GM23338 (cell line): ENCODE measurements at regions not wholly inside any gene's neighbourhood (a gene's known extent, or its start where the extent isn't known, plus 50 kb on each side); places are given as distances from the start of the nearest gene placed in this dataset.

Source experiments
- ATAC-seq: fragments of 200-7000 bp; cut with Tn5 transposase; 3 replicates; pipeline ENCODE4 v1.9.1; 2020
- DNase-seq: peaks from one replicate; pipeline ENCODE4 v3.0.0-alpha.2; 2015; ENCODE audit warnings: low spot score
- H2AFZ ChIP-seq: fragments of 200-600 bp; sonication (generic); 2 replicates; pipeline ENCODE4 v1.8.0; 2016; ENCODE audit warnings: antibody characterized with exemption, mild to moderate bottlenecking, moderate library complexity
- H3F3A ChIP-seq: fragments of 200-600 bp; sonication (generic); replicated peaks from 2 replicates; pipeline ENCODE4 v1.8.0; 2017; ENCODE audit warnings: antibody characterized with exemption, mixed run types, low read depth
- H3K27ac ChIP-seq: fragments of 200-600 bp; sonication (generic); 2 replicates; pipeline ENCODE4 v1.6.1; 2016; ENCODE audit warnings: low read depth
- H3K27me3 ChIP-seq: fragments of 200-600 bp; sonication (generic); 2 replicates; pipeline ENCODE4 v1.8.0; 2016; ENCODE audit warnings: mild to moderate bottlenecking, mixed run types, moderate library complexity; ENCODE audit not compliant: insufficient read depth
- H3K36me3 ChIP-seq: fragments of 200-600 bp; sonication (generic); 2 replicates; pipeline ENCODE4 v1.8.0; 2016; ENCODE audit warnings: mild to moderate bottlenecking; ENCODE audit not compliant: insufficient read depth
- H3K4me1 ChIP-seq: fragments of 200-600 bp; sonication (generic); 2 replicates; pipeline ENCODE4 v1.8.0; 2016; ENCODE audit warnings: mild to moderate bottlenecking, moderate library complexity; ENCODE audit not compliant: insufficient read depth
- H3K4me2 ChIP-seq: fragments of 200-600 bp; sonication (generic); 2 replicates; pipeline ENCODE4 v1.7.1; 2017; ENCODE audit warnings: mixed run types
- H3K4me3 ChIP-seq: fragments of 200-600 bp; sonication (generic); 2 replicates; pipeline ENCODE4 v1.6.1; 2016; ENCODE audit warnings: mixed run types
- H3K79me2 ChIP-seq: fragments of 200-600 bp; sonication (generic); replicated peaks from 2 replicates; pipeline ENCODE4 v1.8.0; 2017; ENCODE audit warnings: mild to moderate bottlenecking; ENCODE audit not compliant: insufficient read depth
- H3K9me2 ChIP-seq: fragments of 200-600 bp; sonication (generic); 2 replicates; pipeline ENCODE4 v1.8.0; 2017; ENCODE audit not compliant: insufficient read depth
- H4K20me1 ChIP-seq: fragments of 200-600 bp; sonication (generic); replicated peaks from 2 replicates; pipeline ENCODE4 v1.8.0; 2017; ENCODE audit warnings: mild to moderate bottlenecking; ENCODE audit not compliant: insufficient read depth
- H3K27ac Mint-ChIP-seq: 2 replicates; pipeline ENCODE4 v1.8.0; 2020; ENCODE audit warnings: inconsistent platforms, mild to moderate bottlenecking, moderate library complexity, mixed read lengths
- H3K27me3 Mint-ChIP-seq: 3 replicates; pipeline ENCODE4 v1.8.0; 2022; ENCODE audit warnings: low read depth, mild to moderate bottlenecking, moderate library complexity, mixed read lengths, inconsistent platforms; ENCODE audit not compliant: insufficient read depth, poor library complexity
- H3K36me3 Mint-ChIP-seq: 3 replicates; pipeline ENCODE4 v1.8.0; 2021; ENCODE audit warnings: low read depth, mild to moderate bottlenecking, inconsistent platforms, moderate library complexity, mixed read lengths
- H3K4me1 Mint-ChIP-seq: 3 replicates; pipeline ENCODE4 v1.8.0; 2020; ENCODE audit warnings: mild to moderate bottlenecking, inconsistent platforms, mixed read lengths
- H3K4me3 Mint-ChIP-seq: 3 replicates; pipeline ENCODE4 v1.8.0; 2021; ENCODE audit warnings: moderate library complexity, mild to moderate bottlenecking, inconsistent platforms, mixed read lengths
- H3K9me3 Mint-ChIP-seq: 3 replicates; pipeline ENCODE4 v1.8.0; 2020; ENCODE audit warnings: moderate library complexity, mild to moderate bottlenecking, inconsistent platforms, mixed read lengths
- CREB1 ChIP-seq: fragments of 250-450 bp; sonication (Bioruptor Pico); IDR thresholded peaks from 2 replicates; pipeline ENCODE4 v1.5.0; 2020; ENCODE audit warnings: low read depth, mild to moderate bottlenecking, moderate library complexity
- EZH2 ChIP-seq: fragments of 200-600 bp; sonication (generic); IDR thresholded peaks from one replicate; pipeline ENCODE4 v1.8.0; 2017; ENCODE audit warnings: antibody characterized with exemption, mild to moderate bottlenecking, low read depth; ENCODE audit not compliant: unreplicated experiment
- EZH2phosphoT487 ChIP-seq: fragments of 200-600 bp; sonication (generic); IDR thresholded peaks from one replicate; pipeline ENCODE4 v1.8.1; 2018; ENCODE audit warnings: antibody characterized with exemption; ENCODE audit not compliant: unreplicated experiment
- JUNB ChIP-seq: IDR thresholded peaks from one replicate; pipeline ENCODE4 v1.6.1; 2016; ENCODE audit warnings: antibody characterized with exemption; ENCODE audit not compliant: unreplicated experiment
- NANOG ChIP-seq: IDR thresholded peaks from 2 replicates; pipeline ENCODE4 v1.6.1; 2016; ENCODE audit warnings: antibody characterized with exemption, borderline replicate concordance
- POLR2AphosphoS5 ChIP-seq: IDR thresholded peaks from 2 replicates; pipeline ENCODE4 v1.6.1; 2016; ENCODE audit warnings: antibody characterized with exemption, low read depth
- STAT1 ChIP-seq: IDR thresholded peaks from one replicate; pipeline ENCODE4 v1.6.1; 2016; ENCODE audit warnings: antibody characterized with exemption; ENCODE audit not compliant: unreplicated experiment
- ZNF114 ChIP-seq: fragments of 250-450 bp; sonication (Bioruptor Pico); IDR thresholded peaks from 2 replicates; pipeline ENCODE4 v1.5.0; 2020; ENCODE audit warnings: mild to moderate bottlenecking, moderate library complexity
- ZNF331 ChIP-seq: fragments of 250-450 bp; sonication (Bioruptor Pico); IDR thresholded peaks from 2 replicates; pipeline ENCODE4 v1.5.0; 2020; ENCODE audit warnings: low read depth, mild to moderate bottlenecking, moderate library complexity
- TF ChIP-seq, protein P1 (sequence below): IDR thresholded peaks from 2 replicates; pipeline ENCODE4 v1.6.1; 2016; ENCODE audit warnings: antibody characterized with exemption
- TF ChIP-seq, protein P2 (sequence below): fragments of 250-450 bp; sonication (Bioruptor Pico); IDR thresholded peaks from 2 replicates; pipeline ENCODE4 v1.5.0; 2020; ENCODE audit warnings: mild to moderate bottlenecking, moderate library complexity
- TF ChIP-seq, protein P3 (sequence below), 2 experiments: fragments of 200-600 bp in 1 of 2; sonication (generic) in 1 of 2; conservative IDR thresholded peaks; 2 replicates each; pipeline versions ENCODE4 v1.5.1 to v1.6.1; 2016 to 2017; ENCODE audit warnings: antibody characterized with exemption in 2 of 2, low read depth in 2 of 2, mild to moderate bottlenecking in 2 of 2, moderate library complexity in 1 of 2
- TF ChIP-seq, protein P4 (sequence below): IDR thresholded peaks from one replicate; pipeline ENCODE4 v1.6.1; 2018; ENCODE audit warnings: antibody characterized with exemption; ENCODE audit not compliant: unreplicated experiment

DNA sequence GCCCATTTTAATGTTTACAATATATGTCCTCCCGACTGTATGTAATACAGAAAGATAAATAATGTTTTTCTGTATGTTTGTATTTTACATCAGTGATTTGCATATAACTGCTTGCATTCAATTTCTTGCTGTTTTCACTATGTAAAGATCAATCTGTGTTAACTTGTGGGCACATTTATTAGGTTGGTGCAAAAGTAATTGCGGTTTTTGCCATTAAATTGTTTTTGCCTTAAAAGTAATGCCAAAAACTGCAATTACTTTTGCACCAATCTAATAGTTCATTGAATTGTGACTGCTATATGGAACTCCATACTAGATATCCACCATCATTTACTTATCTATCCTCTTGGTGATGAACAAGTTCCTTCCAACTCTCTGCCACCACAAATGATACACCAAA lies 73.9 kb upstream of the SRD5A3 start:
- Histone ChIP-seq H3K4me1 (peaks cover 23% of the 10 kb centered on the region), H4K20me1 (no peaks in the 10 kb centered on the region), H3K4me3 (no peak overlapping the region), H3K9me2 (peaks cover 9% of the 10 kb centered on the region; the same call in 1 of the 2 replicates), H2AFZ (peak overlapping the region; percentile 4; the same call in 1 of the 2 replicates), H3K79me2 (no peaks in the 10 kb centered on the region), H3K27me3 (no peaks in the 10 kb centered on the region), H3K27ac (no peak overlapping the region), H3F3A (no peaks in the 10 kb centered on the region), H3K36me3 (no peaks in the 10 kb centered on the region), H3K4me2 (peak overlapping the region; percentile 30; the same call in 1 of the 2 replicates)
- no peak overlapping the region; the same call in 1 of the 2 replicates for H3K27ac Mint-ChIP-seq
- H3K27me3 Mint-ChIP-seq: peaks cover 8% of the 10 kb centered on the region
- H3K4me1 Mint-ChIP-seq: peaks cover 29% of the 10 kb centered on the region
- ATAC-seq: no peak
- no peaks in the 10 kb centered on the region for H3K9me3 Mint-ChIP-seq
- no peaks in the 10 kb centered on the region for H3K36me3 Mint-ChIP-seq
- H3K4me3 Mint-ChIP-seq: no peak overlapping the region
- TF ChIP-seq CREB1 (no peak), ZNF331 (CRISPR knock-in tag) (no peak), JUNB (no peak), POLR2AphosphoS5 (no peak), STAT1 (no peak), EZH2 (no peak), NANOG (no peak), ZNF114 (CRISPR knock-in tag) (no peak), EZH2phosphoT487 (no peak)
- TF ChIP-seq, protein P1, sequence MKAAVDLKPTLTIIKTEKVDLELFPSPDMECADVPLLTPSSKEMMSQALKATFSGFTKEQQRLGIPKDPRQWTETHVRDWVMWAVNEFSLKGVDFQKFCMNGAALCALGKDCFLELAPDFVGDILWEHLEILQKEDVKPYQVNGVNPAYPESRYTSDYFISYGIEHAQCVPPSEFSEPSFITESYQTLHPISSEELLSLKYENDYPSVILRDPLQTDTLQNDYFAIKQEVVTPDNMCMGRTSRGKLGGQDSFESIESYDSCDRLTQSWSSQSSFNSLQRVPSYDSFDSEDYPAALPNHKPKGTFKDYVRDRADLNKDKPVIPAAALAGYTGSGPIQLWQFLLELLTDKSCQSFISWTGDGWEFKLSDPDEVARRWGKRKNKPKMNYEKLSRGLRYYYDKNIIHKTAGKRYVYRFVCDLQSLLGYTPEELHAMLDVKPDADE: no peak
- TF ChIP-seq, protein P2, sequence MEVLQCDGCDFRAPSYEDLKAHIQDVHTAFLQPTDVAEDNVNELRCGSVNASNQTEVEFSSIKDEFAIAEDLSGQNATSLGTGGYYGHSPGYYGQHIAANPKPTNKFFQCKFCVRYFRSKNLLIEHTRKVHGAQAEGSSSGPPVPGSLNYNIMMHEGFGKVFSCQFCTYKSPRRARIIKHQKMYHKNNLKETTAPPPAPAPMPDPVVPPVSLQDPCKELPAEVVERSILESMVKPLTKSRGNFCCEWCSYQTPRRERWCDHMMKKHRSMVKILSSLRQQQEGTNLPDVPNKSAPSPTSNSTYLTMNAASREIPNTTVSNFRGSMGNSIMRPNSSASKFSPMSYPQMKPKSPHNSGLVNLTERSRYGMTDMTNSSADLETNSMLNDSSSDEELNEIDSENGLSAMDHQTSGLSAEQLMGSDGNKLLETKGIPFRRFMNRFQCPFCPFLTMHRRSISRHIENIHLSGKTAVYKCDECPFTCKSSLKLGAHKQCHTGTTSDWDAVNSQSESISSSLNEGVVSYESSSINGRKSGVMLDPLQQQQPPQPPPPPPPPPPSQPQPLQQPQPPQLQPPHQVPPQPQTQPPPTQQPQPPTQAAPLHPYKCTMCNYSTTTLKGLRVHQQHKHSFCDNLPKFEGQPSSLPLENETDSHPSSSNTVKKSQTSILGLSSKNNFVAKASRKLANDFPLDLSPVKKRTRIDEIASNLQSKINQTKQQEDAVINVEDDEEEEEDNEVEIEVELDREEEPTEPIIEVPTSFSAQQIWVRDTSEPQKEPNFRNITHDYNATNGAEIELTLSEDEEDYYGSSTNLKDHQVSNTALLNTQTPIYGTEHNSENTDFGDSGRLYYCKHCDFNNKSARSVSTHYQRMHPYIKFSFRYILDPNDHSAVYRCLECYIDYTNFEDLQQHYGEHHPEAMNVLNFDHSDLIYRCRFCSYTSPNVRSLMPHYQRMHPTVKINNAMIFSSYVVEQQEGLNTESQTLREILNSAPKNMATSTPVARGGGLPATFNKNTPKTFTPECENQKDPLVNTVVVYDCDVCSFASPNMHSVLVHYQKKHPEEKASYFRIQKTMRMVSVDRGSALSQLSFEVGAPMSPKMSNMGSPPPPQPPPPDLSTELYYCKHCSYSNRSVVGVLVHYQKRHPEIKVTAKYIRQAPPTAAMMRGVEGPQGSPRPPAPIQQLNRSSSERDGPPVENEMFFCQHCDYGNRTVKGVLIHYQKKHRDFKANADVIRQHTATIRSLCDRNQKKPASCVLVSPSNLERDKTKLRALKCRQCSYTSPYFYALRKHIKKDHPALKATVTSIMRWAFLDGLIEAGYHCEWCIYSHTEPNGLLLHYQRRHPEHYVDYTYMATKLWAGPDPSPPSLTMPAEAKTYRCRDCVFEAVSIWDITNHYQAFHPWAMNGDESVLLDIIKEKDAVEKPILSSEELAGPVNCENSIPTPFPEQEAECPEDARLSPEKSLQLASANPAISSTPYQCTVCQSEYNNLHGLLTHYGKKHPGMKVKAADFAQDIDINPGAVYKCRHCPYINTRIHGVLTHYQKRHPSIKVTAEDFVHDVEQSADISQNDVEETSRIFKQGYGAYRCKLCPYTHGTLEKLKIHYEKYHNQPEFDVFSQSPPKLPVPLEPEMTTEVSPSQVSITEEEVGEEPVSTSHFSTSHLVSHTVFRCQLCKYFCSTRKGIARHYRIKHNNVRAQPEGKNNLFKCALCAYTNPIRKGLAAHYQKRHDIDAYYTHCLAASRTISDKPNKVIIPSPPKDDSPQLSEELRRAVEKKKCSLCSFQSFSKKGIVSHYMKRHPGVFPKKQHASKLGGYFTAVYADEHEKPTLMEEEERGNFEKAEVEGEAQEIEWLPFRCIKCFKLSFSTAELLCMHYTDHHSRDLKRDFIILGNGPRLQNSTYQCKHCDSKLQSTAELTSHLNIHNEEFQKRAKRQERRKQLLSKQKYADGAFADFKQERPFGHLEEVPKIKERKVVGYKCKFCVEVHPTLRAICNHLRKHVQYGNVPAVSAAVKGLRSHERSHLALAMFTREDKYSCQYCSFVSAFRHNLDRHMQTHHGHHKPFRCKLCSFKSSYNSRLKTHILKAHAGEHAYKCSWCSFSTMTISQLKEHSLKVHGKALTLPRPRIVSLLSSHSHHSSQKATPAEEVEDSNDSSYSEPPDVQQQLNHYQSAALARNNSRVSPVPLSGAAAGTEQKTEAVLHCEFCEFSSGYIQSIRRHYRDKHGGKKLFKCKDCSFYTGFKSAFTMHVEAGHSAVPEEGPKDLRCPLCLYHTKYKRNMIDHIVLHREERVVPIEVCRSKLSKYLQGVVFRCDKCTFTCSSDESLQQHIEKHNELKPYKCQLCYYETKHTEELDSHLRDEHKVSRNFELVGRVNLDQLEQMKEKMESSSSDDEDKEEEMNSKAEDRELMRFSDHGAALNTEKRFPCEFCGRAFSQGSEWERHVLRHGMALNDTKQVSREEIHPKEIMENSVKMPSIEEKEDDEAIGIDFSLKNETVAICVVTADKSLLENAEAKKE (CRISPR knock-in tag): no peak
- TF ChIP-seq, protein P3, sequence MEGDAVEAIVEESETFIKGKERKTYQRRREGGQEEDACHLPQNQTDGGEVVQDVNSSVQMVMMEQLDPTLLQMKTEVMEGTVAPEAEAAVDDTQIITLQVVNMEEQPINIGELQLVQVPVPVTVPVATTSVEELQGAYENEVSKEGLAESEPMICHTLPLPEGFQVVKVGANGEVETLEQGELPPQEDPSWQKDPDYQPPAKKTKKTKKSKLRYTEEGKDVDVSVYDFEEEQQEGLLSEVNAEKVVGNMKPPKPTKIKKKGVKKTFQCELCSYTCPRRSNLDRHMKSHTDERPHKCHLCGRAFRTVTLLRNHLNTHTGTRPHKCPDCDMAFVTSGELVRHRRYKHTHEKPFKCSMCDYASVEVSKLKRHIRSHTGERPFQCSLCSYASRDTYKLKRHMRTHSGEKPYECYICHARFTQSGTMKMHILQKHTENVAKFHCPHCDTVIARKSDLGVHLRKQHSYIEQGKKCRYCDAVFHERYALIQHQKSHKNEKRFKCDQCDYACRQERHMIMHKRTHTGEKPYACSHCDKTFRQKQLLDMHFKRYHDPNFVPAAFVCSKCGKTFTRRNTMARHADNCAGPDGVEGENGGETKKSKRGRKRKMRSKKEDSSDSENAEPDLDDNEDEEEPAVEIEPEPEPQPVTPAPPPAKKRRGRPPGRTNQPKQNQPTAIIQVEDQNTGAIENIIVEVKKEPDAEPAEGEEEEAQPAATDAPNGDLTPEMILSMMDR (conservative IDR thresholded peaks at IDR 0.05; ENCODE audit: low read depth in 2 of 2): no peak
- TF ChIP-seq, protein P4, sequence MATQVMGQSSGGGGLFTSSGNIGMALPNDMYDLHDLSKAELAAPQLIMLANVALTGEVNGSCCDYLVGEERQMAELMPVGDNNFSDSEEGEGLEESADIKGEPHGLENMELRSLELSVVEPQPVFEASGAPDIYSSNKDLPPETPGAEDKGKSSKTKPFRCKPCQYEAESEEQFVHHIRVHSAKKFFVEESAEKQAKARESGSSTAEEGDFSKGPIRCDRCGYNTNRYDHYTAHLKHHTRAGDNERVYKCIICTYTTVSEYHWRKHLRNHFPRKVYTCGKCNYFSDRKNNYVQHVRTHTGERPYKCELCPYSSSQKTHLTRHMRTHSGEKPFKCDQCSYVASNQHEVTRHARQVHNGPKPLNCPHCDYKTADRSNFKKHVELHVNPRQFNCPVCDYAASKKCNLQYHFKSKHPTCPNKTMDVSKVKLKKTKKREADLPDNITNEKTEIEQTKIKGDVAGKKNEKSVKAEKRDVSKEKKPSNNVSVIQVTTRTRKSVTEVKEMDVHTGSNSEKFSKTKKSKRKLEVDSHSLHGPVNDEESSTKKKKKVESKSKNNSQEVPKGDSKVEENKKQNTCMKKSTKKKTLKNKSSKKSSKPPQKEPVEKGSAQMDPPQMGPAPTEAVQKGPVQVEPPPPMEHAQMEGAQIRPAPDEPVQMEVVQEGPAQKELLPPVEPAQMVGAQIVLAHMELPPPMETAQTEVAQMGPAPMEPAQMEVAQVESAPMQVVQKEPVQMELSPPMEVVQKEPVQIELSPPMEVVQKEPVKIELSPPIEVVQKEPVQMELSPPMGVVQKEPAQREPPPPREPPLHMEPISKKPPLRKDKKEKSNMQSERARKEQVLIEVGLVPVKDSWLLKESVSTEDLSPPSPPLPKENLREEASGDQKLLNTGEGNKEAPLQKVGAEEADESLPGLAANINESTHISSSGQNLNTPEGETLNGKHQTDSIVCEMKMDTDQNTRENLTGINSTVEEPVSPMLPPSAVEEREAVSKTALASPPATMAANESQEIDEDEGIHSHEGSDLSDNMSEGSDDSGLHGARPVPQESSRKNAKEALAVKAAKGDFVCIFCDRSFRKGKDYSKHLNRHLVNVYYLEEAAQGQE: no peak
- DNase-seq: no peak
